ENCODE measurements at regions not wholly inside any gene's neighbourhood (a gene's known extent, or its start where the extent isn't known, plus 50 kb on each side); places are given as distances from the start of the nearest gene placed in this dataset.
A peak's percentile ranks its signal among the peaks of the same experiment; 100 is the strongest.

DNA sequence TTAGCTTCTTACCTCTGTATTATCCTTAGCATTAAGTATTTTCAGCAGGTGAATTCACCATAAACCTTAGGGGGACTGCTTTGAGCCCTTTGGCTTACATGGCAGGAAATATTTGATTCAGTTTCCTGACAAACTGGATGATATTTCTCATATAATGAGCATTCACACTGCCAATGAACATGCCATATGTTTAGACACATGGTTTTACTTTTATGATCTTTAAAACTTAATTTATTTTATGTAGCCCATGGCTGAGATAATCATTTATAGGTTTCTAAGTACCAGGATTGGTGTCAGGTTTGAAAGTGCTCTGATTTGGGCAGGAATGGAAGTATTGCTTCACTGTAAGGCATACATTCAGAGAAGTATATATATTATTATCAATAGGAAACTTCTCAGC lies 319.1 kb downstream of the ZPLD1 start:
- DNase-seq = no peak

DNA sequence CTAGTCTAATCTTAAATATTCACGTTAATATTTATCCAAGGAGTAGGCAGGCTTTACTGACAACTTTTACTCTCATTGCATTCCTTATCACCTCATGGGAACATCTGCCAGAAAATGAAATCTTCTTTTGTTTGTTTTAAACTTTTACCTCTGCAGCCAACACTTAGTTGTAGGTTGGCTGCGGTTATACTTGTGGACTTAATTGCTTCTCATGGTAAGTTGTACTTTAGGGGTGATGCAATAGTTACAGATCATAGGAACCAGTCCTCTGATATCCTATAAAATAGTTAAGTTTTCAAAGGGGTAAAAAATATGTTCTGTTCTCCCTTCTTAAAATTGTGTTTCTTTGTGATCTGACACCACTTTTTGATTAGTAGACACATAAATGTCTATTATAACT lies 321.9 kb downstream of the ZPLD1 start:
- no peak for DNase-seq

DNA sequence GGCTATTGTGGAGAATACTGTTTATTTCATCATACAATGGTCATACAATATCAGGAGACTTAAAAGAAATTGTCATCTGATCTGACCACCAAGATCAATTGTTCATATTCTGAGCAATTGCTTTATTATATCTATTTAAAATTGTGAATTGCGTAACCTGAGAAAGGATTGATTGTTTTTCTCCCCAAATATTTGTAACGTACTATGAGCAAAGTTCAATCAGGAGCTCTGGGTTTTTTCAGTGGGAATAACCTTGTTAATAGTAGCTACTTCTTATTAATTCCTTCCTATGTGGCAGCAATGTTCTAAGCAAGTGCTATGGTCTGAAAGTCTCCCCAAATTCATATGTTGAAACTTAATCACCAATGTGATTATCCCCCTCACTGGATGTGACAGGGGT lies 323.1 kb downstream of the ZPLD1 start:
- no peak for DNase-seq

DNA sequence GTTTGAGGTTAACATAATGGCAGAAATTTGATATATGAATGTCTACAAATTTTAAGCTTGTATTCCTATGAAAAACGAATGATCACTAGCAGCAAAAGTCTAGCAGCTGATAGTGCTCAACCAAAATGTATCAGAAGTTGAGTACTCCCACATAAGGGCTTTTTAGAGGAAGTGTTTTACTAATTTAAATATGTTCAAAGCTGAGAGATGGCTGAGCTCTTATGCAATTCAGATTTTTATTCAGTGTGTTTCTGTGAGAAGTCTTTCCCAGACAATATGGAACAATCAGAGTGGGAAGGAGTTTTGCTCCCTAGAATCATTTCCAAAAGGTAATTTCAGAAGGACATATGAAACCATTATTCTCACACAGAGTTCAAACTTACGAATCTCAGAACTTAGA lies 327.0 kb downstream of the ZPLD1 start:
- DNase-seq = no peak

DNA sequence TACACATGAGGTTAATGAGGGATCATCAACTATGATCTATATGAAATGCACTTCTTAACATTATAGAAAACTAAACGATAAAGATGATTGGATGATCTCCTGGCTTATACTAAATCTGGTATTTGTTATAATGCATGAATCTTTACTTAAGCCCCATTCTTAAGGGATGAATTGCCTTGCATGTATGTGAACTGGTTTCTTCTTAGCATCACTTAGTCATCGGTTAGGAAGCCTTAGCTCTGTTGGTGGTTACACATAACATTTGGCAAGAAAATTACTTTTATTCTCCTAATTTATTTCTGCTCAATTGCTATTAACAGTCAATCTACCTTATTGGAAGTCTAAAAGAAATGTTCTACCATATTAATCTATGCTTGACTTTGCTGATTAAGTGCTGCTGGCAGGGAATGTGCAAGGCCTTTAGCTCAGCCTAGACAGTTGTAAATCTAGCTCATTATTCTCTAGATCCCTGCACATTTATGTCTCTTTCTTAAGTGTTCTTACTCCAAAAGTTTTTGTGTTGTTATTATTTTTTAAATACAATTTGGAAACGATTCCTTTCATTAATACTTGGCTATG lies 356.0 kb downstream of the ZPLD1 start:
- DNase-seq = no peak

DNA sequence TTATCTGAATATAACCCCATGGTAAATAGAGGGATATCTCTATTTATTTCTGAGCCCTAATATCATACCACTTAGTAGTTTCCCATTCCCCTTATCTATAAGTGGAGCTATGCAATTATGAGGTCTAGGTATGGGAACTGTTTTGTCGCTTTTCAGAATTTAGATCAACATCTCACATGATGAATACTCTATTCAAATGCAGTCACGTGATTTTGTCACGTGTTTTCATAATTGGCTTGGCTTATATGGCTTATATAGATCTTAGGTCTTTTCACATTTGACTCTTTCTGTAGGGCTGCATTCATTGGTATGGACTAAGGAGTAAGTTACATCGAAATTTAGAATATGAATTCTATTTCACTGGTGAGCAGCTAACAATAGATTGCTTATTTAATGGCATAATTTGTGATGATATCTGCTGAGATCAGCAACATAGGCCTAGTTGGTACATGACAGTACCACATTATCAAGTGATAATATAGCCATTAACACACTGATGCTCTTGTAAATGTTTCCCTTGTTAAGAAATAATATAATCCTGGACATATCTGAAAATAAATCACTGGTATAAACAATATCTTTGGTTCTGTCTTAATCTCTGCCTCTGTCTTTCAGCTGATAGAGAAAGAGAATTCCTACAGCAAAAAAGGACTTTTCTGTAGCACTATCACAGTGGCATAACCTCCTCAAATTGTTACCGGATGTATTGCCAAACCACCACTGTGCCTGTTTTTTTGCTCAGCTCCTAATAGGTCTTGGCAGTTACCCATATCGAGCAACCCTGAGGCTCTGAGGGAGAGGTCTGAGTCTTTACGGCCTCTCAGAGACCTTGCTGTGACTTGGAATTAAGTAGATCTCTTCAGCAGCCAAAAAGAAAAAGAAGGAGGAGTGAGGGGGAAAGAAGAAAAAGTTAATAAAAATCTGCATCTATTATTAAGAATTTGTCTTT lies 357.1 kb downstream of the ZPLD1 start:
- no peak for DNase-seq

GRCh38 chr3:102796804-102797203 lies 362.0 kb downstream of the ZPLD1 start:
- DNase-seq = no peak

DNA sequence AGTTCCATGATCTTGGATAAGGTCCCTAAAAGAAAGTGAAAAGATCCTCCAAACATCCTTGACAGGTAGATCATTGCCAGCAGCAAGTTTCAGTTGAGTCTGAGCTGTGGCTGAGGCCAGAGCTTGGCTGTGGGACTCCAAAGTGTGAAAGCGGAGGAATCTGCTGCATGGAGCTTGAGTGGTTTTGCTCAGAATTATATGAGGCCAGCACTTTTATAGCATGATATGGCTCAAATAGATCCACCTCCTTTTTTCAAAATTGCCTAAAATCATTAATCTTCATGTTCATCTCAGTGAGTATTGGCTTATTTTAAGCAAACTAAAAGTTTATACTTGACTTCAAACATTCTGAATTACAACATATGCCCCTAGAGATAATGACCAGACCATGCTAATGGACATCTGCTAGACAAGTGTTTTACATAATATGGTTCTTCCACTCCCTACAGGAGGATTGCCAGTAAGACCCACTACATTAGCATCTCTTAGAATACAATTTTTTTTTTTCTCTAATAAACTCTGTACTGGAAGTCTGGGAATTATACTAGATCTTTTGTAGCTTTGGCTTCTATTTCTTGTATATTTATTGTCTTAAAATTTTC lies 368.1 kb downstream of the ZPLD1 start:
- no peak for DNase-seq

GRCh38 chr3:102810937-102811336 lies 376.1 kb downstream of the ZPLD1 start:
- no peak for DNase-seq

GRCh38 chr3:102826636-102827035 lies 391.8 kb downstream of the ZPLD1 start:
- DNase-seq = no peak

GRCh38 chr3:102827386-102827785 lies 392.6 kb downstream of the ZPLD1 start:
- peak; percentile 75 to 76 for DNase-seq

- DNase-seq = no peak
These were observed 395.6 kb downstream of the ZPLD1 start for GRCh38 chr3:102830415-102830814.

- peak in 1 of 2 experiments; percentile 4 for DNase-seq
These were observed 407.1 kb downstream of the ZPLD1 start for GRCh38 chr3:102841866-102842265.

GRCh38 chr3:102866845-102867244 lies 432.0 kb downstream of the ZPLD1 start:
- DNase-seq = no peak

GRCh38 chr3:102883515-102883914 lies 448.7 kb downstream of the ZPLD1 start:
- DNase-seq = no peak

DNA sequence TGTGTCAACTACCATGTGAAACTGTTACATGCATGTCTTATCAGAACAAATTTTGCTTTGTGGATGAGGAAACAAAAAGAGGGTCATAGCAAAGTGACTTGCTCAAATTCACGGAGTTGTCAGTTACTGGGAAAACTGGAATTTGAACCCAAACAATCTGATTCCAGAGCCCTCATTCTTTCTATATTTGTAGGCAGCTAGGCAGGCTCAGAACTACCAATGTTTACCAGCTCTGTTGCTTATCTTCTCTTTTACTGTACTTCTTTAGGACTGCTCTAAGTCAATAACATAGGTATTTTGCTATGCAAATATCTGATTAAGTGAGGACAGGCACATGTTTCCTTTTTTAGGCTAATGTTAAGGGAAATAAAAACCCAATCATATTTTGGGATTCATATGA lies 450.5 kb downstream of the ZPLD1 start:
- DNase-seq = peak; percentile 14

DNA sequence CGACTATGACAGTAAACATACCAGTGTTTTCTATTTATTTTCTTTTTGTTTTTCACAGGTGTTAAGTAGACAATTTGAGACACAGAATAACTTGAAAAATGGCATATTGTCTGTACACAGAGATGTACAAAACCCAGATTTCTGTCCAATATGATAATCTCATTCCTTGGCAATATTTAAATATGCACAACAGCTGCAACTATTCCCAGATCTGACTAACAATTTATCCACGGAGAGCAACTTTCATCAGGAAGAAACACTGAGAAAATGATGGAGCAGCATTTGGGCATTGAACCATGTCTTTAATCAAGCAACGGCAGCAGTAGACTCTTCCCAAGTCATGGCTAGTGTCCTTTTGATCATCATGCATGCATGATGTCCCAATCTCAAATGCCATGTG lies 452.6 kb downstream of the ZPLD1 start:
- no peak for DNase-seq

GRCh38 chr3:102896851-102897621 lies 462.2 kb downstream of the ZPLD1 start:
- DNase-seq = no peak

DNA sequence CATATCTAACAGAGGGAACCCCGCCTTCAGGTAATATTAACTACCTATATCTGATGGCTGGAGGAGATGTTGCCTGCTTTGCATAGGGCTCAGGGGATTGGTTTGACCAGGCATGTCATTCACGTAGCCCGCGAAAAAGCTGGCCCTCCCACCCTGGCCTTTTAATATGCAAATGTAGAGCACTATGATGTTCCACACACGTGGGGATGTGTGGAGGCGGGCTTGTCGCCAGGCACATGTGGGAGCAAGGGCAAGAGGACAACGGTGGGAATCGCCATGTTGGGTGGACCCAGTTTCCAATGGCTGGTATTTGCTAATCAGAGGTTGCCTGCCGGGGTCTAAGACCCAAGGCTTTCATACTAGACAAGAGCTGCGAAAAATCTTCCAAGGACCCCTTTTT lies 469.8 kb downstream of the ZPLD1 start:
- DNase-seq = peak in 1 of 2 experiments; percentile 18

DNA sequence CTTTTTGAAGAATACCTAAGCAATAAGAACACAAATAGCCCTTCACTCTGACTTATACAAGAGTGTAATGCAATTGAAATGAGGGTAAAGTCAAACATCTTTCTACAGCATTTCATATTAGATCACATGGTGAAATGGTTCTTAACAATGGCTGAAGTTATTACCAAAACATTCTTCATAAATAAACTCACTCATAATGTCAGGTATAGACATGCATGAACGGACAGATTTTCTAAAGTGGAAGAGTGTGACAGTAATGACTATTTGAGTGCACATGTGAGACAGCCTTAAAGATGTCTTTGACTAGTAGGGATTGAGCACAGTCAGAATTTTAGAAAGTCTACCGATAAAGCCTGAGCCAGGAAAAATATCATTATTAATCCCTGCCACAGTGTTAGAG lies 471.0 kb downstream of the ZPLD1 start:
- no peak for DNase-seq

DNA sequence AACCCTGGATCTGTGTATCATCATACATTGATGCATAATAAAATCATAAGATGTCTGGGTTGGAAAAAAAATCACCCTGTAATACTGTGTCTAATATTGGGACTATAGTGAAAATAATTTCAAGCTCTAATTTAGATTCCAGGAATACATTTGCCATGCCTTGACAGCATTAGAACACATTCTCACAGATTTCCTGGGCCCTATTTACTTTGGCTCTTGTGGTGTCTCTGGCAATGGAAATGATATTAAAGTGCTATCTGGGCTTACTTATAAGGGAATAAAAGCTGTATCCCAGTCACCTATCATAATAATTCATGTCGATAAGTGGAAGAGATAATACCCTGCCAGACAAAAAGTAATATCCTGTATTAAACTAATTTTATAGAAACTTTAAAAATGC lies 472.0 kb downstream of the ZPLD1 start:
- DNase-seq = no peak

- DNase-seq = no peak
These were observed 475.1 kb downstream of the ZPLD1 start for GRCh38 chr3:102909904-102910303.

DNA sequence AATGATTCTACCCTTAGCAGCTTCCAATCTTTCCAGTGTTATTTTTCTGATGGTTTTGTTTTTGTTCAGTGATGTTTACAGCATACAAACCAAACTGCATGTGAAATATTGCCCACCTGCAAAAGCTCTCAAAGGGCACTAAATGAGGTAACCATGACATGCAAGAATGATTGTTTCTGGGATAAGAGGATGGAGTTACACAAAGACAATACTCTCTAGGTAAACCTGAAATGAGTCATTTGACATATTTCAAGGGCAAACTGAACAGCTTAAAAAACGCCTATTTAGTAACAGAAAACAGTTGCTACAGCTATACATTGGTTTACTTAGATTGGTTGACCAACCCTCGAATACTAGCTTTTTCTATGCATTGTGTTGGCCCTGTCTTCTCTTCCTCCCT lies 481.7 kb downstream of the ZPLD1 start:
- no peak for DNase-seq

Data from NCI-H526 (cell line).